ENCODE measurements at regions not wholly inside any gene's neighbourhood (a gene's known extent, or its start where the extent isn't known, plus 50 kb on each side); places are given as distances from the start of the nearest gene placed in this dataset.

DNA sequence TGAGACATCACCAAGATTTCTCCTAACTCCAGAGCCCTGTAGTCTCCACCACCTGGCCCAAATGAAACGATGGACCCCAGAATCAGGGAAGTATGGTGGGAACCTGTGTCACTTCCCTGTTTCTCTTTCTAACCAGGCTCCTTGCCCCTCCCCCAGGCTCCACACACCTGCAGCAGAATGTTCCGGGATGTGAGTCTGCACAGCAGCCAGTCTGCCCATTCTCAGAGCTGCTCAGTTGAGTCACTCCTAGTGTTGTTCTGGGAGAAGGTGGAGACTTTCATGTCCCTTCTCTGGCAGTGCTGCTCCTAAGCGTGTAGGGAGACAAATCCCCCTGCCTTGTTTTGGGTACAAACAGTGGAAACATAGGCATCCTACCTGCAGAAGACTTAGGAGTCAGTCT lies 76.0 kb upstream of the XPA start:
- no peak overlapping the region for H2BK20ac ChIP-seq (ENCODE audit: low read depth, low read length, poor library complexity, severe bottlenecking)

More for the DNA sequence above, 76.0 kb upstream of the XPA start:
- H4K5ac ChIP-seq (ENCODE audit: insufficient read length, low read depth, low read length): no peak overlapping the region
- no peak overlapping the region for H2BK15ac ChIP-seq (ENCODE audit: low read depth, low read length)
- no peak overlapping the region for H3K18ac ChIP-seq (ENCODE audit: insufficient read length, low read depth, low read length)
- no peak overlapping the region for H2BK120ac ChIP-seq (ENCODE audit: low read depth, low read length, poor library complexity, severe bottlenecking)
- Mint-ChIP-seq H3K9me3 (peaks cover 4 to 9% of the 10 kb centered on the region in 2 experiments), H3K4me1 (peaks cover 36 to 42% of the 10 kb centered on the region in 2 experiments), H3K36me3 (ENCODE audit: insufficient read depth in 1 of 3, low read depth in 3 of 3) (peaks cover 0 to 3% (median 0%) of the 10 kb centered on the region in 3 experiments; a peak in 2 of 7 replicates), H3K27ac (no peak overlapping the region), H3K27me3 (ENCODE audit: low read depth) (peaks cover 48% of the 10 kb centered on the region), H3K4me3 (no peak overlapping the region)
- no peak overlapping the region for H4K8ac ChIP-seq (replicated peaks; ENCODE audit: insufficient read length, low read depth, low read length)
- no peak overlapping the region for H3K56ac ChIP-seq (ENCODE audit: insufficient read length, low read depth, low read length)
- no peak overlapping the region for H2AK5ac ChIP-seq (ENCODE audit: insufficient read length, low read length)
- H3K9ac ChIP-seq (ENCODE audit: extremely low read depth, insufficient read length, low read length): no peak overlapping the region
- H3K4ac ChIP-seq (ENCODE audit: low read depth, low read length): no peak overlapping the region
- no peak overlapping the region for H2BK12ac ChIP-seq (ENCODE audit: insufficient read length, low read depth, low read length)
- H3K79me1 ChIP-seq (ENCODE audit: insufficient read depth, low read depth, low read length, poor library complexity, severe bottlenecking): no peaks in the 10 kb centered on the region
- H3K27me3 ChIP-seq (ENCODE audit: insufficient read depth, low read length): 0 out of 2 replicates have a peak, but pooled peaks cover 2% of the 10 kb centered on the region
- H2BK5ac ChIP-seq (ENCODE audit: insufficient read length, low read length): no peak overlapping the region
- H3K23ac ChIP-seq (ENCODE audit: insufficient read length, low read depth, low read length): no peak overlapping the region
- no peaks in the 10 kb centered on the region for H3K79me2 ChIP-seq (ENCODE audit: insufficient read depth, low read length)
- H3K14ac ChIP-seq (ENCODE audit: insufficient read depth, low read length): no peak overlapping the region
- H4K20me1 ChIP-seq (ENCODE audit: control insufficient read depth, insufficient read depth, insufficient read length): no peaks in the 10 kb centered on the region
- DNase-seq: no peak
- no CpG with 5 or more reads among the region's 3 CpGs for WGBS (ENCODE audit: extremely low coverage, insufficient read length, low lambda C conversion rate)
- no peak overlapping the region for H3K27ac ChIP-seq (ENCODE audit: insufficient read length, low read depth, low read length)
- no peaks in the 10 kb centered on the region for H3K4me1 ChIP-seq (ENCODE audit: insufficient read depth, low read length)
- no peak overlapping the region for H4K91ac ChIP-seq (ENCODE audit: insufficient read length, low read depth, low read length)
- H3K4me2 ChIP-seq (ENCODE audit: insufficient read depth, insufficient read length, low read length): no peak overlapping the region
- H3K9me3 ChIP-seq (ENCODE audit: control insufficient read depth, low read depth, low read length): no peaks in the 10 kb centered on the region
- no peak overlapping the region for H2AFZ ChIP-seq (ENCODE audit: low read length)
- no peaks in the 10 kb centered on the region for H3K23me2 ChIP-seq (ENCODE audit: insufficient read length, low read depth, low read length, poor library complexity, severe bottlenecking)
- TF ChIP-seq, protein P1, sequence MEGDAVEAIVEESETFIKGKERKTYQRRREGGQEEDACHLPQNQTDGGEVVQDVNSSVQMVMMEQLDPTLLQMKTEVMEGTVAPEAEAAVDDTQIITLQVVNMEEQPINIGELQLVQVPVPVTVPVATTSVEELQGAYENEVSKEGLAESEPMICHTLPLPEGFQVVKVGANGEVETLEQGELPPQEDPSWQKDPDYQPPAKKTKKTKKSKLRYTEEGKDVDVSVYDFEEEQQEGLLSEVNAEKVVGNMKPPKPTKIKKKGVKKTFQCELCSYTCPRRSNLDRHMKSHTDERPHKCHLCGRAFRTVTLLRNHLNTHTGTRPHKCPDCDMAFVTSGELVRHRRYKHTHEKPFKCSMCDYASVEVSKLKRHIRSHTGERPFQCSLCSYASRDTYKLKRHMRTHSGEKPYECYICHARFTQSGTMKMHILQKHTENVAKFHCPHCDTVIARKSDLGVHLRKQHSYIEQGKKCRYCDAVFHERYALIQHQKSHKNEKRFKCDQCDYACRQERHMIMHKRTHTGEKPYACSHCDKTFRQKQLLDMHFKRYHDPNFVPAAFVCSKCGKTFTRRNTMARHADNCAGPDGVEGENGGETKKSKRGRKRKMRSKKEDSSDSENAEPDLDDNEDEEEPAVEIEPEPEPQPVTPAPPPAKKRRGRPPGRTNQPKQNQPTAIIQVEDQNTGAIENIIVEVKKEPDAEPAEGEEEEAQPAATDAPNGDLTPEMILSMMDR (conservative IDR thresholded peaks at IDR 0.05): no peak
- no peak overlapping the region for H3T11ph ChIP-seq (ENCODE audit: low read length)
